Erythroblast (primary cell): ENCODE measurements at regions not wholly inside any gene's neighbourhood (a gene's known extent, or its start where the extent isn't known, plus 50 kb on each side); places are given as distances from the start of the nearest gene placed in this dataset.

Source experiments
- GATA1 ChIP-seq: IDR thresholded peaks from 2 replicates; pipeline ENCODE4 v1.6.1; 2011; ENCODE audit warnings: low read depth, mild to moderate bottlenecking, control low read depth, low read length, moderate library complexity
- POLR2A ChIP-seq: IDR thresholded peaks from 2 replicates; pipeline ENCODE4 v1.6.1; 2011; ENCODE audit warnings: mild to moderate bottlenecking, low read length

DNA sequence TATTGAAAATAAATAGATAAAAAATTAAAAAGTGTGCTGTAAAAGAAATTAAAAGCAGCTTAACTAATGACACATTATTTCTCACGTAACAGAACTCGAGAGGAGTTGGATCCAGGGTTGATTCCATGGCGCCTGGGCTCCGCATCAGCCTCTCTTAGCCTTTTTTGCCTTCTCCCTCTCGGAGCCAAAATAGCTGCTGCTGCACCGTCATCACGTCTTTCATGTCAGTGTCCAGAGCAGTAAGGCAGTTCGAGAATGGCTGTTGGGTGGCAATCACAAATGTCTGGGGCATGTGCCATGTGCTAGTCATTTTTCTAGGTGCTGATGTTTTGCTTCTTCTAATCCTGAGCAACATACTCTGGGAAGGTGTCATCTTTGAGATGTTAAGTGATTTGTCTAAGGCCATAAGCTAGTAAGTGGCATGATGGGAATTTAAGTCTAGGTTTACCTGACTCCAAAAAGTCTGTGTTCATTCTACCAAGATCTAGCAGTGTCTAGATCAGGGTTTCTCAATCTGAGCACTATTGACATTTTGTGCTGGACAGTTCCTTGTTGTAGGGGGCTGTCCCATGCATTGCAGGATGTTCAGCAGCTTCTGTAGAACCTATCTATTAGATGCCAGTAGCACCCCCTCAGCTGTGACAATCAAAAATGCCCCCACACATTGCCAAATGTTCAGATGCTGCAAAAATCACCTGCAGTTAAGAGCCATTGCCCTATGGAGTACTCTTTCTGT, 280.4 kb downstream of the HAPSTR1 start:
- TF ChIP-seq POLR2A (no peak), GATA1 (no peak)
